ENCODE measurements at regions not wholly inside any gene's neighbourhood (a gene's known extent, or its start where the extent isn't known, plus 50 kb on each side); places are given as distances from the start of the nearest gene placed in this dataset.

DNA sequence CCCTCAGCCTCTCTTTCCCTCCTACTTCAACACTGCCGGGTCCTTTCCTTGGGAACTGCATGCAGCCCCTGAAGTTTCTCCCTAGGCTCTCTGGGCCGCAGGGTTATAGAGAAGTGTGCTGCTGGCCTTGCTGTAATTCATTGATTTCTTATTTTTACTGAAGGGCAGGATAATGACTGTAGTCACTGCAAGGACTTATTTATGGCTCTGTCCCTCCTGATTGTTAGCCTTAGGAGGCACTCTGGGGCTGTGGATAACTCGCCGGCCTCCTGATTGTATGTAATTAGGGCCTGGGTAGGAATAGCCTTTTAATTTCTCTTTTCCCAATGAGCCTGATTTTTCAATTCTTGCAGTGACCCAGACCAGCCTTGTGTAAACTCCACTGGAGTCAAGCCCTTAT is 138.3 kb upstream of the CDH13 start:
- FAIRE-seq: no peak

DNA sequence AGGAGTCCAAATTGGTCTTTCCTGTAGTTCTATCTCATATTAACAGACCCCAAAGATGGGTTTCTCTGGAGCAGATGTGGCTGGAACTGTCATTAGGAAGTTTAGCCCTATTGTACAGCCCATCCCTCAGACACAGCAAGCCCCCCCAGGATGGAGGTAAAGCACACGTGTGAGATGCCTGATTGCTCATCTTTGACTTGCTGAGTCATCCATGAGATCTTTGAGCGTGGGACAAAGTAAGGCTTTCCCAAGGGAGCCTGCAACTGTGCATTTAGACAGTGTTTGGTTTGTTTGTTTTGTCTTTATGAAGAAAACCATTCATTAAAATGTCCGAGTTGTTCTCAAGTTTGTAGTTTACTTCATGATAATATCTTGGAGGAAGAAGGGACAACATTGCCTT is 145.3 kb upstream of the CDH13 start:
- no peak for FAIRE-seq

DNA sequence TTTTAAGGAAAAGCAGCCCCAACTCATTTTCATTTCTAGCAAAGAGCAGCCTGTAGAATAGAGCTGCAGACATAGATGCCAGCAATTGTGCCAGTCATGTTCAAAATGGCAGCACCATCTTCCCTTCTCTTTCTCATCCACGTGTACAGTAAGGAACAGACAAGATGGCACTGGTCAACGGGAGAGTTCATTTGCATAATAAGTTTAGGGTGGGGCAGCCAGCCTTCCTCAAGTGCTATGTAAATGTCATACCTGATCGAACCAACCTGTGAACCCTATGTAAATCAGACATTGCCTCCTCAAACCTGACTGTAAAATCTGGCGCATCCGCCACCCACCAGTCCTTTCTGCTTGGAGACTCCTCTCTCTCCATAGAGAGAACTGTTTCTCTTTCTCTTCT is 150.0 kb upstream of the CDH13 start:
- no peak for FAIRE-seq

DNA sequence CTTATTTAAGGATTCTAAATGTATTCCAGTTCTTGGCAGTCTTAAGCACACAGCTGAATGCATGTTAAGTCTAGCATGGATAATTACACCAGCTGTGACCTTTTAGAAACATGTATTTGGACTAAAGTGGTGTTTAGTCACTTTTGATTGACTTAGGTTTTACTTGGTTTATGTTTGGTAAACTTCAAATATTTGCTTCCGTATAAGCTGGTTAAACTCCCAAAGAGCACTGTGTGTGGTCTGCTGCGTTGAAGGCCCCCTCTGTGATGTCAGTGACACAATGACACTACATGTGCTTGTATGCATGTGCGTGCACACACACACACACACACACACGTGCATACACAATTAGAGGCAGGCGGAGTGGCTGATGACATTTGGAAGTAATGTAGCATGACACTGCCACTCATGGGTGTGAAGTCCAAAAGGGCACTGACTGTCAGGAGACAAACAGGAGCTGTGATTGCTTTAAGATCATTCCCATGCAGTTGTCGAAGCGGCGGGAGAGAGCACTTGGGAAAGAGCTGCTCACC is 156.1 kb upstream of the CDH13 start:
- FAIRE-seq: peak; percentile 69

DNA sequence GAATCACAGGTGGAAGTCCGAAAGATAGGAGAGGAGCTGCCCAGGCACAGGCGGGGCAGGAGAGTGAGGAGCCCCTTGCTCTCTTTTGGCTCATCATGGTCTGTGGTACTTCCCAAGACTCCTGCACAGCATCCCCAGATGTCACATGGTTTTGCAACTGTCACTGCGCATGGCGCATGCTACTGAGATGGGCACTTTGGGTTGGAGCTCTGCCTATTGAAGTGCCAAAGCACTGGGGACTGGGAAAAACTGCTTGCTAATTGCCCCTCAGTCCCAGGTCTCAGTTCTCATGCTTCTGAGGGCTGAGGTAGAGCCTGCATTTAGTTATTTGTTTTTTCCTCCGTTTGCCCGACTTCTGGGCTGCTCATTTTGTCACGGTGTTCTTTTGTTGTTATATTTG is 156.8 kb upstream of the CDH13 start:
- FAIRE-seq: no peak

DNA sequence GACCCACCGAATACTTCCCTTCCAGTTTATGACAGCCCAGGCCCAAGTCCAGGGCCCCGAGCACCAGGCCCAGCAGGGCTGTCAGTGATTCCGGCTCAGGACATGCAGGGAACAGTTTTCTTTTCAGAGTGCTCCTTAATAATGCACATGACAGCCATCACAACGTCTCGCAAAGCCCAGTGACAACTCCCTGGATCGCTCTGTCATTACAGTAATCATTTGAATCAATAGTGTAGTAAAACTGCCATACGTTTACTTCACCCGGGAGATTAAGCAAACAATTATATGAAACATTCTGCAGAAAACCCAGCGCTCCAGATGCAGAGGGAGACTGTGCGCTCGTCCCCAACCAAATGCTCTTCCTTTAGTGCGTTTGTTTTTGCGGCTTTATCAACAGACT is 162.6 kb upstream of the CDH13 start:
- FAIRE-seq: no peak

DNA sequence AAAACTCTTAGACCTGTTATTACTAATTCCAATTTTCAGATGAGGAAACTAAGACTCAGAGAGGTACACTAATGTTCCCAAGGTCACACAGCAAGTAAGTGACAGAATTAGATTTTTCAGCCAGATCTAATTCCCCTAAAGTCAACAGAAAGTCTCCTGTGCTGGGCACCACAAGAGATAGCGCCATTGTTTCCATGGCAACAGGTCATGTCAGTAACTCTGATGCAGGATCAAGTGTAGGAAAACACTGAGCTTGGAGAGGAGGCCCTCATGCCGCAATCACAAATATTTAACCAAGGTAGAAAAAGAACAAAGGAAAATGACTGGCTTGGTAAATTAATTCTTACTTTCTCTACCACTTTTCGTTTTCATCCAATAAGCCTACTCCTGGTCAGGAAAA is 166.0 kb upstream of the CDH13 start:
- no peak for FAIRE-seq

DNA sequence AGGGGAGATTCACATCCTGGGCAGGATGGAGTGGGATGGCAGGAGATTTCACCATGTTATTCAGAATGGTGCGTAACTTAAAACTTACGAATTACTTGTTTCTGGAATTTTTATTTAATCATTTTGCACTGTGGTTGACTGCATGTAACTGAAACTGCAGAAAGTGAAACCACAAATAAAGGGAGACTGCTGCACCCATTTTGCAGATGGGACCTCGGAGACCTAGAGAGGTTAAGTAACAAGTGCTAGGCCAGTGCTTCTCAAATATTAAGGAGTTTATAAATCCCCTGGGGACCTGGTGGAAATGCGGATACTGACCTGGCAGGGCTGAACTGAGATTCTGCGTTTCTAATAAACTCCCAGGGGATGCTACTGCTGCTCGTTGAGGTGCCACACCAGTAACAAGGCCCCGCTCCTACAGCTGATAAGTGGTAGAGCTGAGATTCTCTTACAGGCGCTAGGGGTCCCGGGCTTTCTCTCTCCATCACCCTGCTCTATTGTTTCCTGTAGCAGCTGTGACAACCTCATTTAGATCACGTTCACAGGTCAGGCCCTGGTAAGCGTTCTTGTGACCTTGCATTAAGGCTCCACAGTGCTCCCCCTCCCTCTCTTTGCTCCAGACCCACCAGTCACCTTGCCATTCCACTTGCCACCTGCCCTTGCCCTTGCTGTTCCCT is 167.1 kb upstream of the CDH13 start:
- no peak for FAIRE-seq

DNA sequence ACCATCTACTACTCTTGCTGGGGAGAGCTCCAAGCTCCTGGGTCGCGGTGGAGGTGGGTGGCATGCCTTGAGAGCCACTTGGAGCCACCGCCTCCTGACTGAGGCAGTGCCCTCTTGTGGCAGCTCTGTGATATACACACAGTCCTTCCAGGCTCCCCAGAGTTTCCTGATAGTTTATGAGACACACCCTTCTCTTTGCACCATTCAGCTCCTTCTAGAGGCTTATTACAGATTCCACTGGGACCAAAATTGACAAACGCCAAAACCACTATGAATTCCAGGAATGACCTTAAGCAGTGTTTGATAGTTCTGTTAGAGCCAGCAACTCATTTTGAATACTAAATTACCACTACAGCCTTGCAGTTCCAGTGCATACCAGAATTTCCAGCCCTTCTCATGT is 170.1 kb upstream of the CDH13 start:
- FAIRE-seq: no peak

DNA sequence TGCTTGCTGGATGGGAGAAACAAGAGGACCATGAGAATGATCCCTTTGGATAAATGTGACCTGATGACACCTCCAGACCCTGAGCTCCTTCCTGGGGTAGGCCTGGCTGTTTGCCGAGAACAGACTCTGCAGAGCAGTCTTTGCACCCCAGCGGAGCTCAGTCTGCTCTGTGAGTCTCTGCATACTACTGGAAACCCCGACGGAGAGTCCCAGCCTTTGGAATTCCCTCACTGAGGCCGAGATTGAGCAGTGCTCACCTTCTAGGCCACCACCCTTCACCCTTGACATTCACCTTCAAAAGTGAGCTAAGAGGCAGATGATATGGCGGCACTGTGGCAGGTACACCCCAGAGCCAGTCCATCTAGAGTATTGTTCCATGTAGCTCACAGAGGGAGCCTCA is 172.2 kb upstream of the CDH13 start:
- no peak for FAIRE-seq

DNA sequence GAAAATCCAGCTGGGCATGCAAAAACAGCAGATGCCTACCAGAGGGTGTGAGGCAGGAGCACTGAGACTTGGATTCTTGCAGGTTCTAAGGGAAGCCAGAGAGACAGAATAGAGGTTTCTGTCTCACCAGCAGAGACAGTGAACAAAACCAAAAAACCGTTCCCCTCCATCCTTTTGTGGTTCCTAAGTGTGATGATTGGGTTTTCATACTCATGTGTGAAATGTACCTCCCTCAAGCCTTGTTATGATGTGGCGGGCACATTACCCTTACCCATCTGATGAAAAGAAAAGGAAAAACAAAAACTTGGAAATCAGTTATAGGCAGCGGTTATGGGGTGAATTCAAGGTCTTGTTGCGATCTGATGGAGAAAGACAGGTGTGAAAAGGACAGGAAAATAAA is 172.6 kb upstream of the CDH13 start:
- no peak for FAIRE-seq

DNA sequence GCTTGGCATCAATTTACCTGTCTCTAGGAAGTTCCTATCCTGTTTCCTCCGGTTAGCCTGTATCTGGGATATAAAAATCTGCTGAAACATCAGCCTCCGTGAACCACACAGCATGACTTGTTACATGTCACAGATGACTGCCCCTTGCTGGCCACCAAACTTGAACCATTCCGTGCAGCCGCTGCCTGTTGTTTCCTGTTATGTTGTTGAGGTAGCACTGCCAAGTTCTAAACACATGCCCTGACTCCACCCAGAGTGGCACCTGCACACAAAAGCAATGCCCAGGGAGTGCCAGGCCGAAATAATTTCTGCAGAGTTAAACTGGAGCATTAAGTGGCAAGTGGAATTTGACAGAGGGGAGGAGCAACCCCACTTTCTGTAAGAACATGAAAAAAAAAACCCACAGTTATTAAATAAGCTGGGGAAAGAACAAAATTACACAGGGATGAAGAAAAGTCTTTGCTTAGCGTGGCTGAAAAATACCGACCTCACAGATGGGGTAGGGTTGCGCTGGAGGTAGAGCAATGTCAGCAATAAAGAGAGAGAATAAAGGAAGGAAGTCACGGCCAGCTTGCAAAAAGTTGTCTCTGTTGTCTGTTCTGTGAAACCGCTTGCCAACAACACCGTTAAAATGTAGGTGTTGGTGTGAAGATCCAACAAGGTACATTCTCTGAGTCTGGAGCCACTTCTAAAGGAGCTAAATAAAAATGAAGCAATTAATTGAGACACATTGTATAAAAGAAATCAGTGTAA is 174.6 kb upstream of the CDH13 start:
- no peak for FAIRE-seq

DNA sequence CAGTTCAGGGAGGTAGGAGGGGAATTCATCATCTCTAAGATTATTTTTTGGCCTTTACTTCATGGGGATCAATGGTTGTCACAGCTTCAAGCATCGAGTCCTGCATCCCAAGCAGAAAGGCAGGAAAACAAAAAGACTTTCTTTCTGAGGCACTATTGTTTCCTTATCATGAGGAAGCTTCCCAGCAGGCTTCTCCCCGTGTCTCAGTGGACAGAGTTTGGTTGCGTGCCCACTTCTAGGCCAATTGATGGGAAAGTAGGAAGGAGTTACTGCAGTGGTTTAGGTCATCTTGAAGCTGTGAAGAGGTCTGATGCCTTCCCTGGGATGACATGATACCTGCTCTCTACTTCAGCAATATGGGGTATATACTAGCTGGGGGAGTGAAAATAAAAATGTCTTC is 175.3 kb upstream of the CDH13 start:
- no peak for FAIRE-seq

DNA sequence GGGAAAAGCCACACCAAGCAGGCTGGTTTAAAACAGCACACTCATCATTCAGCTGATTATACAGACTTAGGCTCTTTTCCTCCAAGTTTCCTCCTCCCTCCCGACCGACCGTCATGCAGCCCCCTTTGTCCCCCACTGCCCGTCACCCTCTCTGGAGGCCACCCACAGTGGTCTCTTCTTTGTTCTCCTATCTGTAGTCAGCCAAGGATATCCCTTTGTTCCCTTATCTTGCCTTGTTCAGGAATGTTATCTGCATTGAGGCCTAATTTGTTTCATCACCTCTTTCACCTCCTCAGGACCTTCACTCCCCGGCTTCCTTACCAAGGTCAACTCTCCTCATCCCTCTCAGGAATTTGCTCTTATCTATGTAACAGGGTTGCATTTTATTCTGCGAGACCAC is 186.4 kb upstream of the CDH13 start:
- no peak for FAIRE-seq

DNA sequence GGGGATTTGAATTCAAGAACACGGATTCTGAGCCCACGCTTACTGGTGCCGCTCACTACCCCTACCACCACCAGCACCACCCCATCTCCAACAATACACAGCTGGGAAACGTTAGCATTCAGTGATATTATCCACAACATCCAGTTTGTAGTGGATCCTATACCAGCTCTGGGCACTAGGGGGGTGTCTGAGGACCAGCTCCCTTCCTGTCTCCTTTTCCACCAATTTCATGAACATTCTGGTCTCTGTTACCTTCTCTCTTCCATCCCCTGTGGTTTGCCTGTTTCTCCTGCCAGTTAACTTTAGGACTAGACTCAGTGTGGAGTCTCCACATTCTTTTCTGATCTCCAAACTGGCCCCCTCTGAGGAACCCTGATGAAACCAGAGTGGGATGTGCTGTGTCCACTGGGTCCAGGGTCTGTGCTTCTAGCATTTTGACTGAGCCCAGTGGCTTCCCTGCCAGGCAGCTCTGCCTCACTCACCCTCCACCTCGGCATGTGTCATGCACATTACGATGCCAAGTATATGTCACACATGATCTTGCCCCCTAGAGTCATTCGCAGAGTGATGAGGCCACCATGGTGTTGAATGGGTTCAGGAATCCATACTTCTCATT is 187.0 kb upstream of the CDH13 start:
- no peak for FAIRE-seq

DNA sequence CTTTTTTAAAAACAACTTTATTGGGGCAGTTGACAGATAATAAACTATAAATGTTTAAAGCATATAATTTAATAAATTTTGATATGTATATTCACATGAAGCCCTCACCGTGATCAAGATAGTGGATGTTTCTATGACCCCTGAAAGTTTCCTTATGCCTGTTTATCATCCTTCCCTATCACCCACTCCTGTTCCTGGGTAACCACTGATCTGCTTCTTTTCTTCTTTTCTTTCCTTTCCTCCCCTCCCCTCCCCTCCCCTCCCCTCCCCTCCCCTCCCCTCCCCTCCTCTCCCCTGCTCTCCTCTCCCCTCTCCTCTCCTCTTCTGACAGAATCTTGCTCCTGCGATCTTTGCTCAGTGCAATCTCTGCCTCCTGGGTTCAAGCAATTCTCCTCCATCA is 193.7 kb upstream of the CDH13 start:
- FAIRE-seq: no peak

DNA sequence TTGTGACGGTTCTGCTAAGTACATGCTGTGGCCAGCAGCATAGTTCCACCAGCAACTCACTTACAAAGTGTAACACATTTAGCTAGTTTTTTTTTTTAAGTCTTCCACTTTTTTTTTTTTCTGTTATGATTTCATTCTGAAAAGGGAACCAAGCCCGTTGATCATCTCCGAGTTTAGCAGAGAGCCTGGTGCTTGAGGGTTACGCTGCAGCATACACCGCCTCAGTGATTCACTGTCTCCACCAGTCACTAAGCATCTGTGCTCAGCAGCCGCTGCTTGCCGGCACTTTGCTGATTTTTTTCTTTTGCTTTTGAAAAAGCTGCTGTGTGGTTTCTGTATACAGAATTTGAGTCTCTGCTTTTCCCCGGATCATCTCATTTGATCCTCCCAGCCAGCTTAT is 194.5 kb upstream of the CDH13 start:
- no peak for FAIRE-seq

DNA sequence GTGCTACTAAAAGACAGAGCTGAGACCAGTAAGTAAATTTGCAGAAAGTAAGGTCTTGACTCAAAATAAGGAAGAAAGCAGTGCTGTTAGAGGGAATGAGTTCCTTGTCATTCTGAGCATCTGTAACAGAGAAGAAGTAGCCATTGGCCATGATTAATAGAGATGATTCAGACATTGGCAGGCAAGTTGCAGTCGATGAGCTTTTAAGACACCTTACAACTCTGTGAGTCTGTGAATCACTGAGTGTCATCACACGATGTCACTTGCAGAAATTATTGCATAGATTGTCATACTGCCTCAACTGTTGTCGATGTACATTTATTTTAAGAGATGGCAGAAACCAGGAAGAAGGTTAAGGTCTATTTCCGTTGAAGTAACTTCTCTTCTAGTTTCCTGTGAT is 201.1 kb upstream of the CDH13 start:
- no peak for FAIRE-seq

DNA sequence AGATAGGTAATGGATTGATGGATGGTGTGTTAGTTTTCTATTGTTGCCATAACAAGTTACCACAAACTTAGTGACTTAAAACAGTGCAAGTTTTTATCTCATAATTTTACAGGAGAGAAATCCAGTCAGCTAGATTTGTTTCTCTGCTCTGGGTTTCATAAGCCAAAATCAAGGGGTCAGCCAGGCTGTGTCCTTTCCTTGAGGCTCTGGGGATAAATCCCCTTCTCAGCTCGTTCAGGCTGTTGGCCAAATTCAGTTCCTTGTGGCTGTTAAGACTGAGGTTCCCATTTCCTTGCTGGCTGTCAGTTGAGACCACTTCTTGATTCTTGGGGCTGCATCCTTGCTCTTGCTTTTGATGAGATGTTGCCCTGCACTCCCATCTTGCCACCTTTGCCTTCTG is 204.9 kb upstream of the CDH13 start:
- no peak for FAIRE-seq

DNA sequence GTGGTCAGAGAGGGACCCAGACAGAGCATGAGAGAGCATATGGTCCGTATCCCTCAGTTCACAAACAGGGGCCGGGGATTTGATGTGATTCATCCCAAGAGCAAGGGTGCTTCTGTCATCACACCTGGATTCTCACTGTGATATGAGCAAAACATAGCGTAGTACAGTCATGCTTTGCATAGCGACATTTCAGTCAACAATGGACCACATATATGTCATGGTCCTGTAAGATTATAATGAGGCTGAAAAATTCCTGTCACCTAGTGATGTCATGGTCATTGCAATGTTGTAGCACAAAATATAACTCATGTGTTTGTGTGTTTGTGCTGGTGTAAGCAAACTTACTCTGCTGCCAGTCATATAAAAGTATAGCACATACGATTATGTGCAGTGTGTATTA is 207.4 kb upstream of the CDH13 start:
- FAIRE-seq: no peak

DNA sequence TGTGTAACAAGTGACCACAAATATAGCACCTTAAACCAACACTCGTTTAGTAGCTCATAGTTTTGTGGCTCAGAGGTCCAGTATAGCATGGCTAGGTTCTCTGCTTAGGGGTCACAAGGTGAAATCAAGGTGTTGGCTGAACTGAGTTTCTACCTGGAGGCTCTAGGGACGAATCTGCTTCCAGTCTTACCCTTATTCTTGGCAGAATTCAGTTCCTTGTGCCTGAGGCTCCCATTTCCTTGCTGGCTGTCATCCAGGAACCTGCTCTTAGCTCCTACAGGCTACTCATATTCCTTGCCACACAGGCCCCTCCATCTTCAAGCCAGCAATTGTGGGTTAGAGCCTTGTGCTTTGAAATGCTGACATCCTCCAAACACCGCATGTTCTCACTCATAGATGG is 212.3 kb upstream of the CDH13 start:
- FAIRE-seq: no peak

DNA sequence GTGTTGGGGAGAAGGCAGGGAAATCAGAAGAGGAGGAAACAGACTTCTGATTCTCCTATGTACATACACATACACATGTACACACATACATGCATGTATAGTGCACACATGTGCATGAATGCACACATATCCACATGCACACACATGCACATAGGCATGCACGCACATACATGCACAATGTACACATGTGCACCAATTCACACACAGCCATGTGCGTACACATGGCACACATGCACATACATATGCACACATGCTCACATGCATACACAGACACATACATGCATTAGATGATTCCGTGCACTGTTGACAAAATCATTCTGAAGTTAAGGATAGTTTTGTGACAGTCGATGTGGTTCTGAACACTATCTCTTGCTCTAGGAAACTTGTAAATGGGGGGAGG is 214.0 kb upstream of the CDH13 start:
- FAIRE-seq: no peak

DNA sequence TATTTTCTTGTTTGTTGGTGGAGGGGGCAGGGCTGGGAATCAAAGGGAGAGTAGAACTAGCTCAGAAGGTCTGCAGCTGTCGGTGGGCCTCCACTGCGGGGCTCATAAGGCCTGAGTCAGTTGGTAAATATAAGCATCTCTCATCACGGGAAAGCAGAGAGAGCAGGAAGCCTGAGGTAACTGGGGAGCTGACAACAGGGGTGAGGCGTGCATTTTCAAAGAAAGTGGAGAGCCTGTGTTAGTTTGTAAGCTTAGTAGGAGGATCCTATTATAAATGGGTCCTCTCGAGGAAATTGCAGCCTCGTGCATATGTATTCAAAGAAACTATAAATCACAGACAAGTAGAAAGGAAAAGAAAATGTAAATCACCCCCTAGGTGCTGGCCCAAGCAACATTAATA is 221.0 kb upstream of the CDH13 start:
- no peak for FAIRE-seq

DNA sequence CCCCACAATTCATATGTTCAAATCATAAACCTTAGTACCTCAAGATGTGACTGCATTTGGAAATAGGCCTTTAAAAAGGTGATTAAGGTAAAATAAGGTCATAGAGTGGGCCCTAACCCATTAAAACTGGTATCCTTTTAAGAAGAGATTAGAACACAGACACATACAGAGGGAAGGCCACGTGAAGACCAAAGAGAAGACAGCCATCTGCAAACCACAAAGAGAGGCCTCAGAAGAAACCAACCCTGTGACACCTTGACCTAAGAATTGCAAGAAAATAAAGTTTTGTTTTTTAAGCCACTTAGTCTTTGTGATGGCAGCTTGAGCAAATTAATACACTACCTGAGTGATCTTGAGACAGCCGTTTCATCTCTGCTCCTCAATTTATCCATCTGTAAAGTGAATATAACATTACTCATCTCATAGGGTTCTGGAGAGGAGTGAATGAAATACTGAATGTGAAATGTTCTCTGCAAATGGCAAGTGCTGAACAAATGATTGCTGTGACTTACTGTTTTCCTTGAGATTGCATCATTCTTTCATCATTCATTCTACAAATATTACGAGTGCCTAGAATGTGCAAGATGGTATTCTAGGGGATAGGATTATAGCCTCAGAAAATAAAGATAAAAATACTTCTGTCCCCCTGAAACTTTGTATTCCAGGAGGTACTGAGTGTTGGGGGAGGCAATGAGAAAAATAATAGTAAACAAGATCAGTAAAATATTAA is 222.0 kb upstream of the CDH13 start:
- no peak for FAIRE-seq

Data from islet of Langerhans (tissue), 1 donor.